GM10248 (cell line): ENCODE measurements at regions not wholly inside any gene's neighbourhood (a gene's known extent, or its start where the extent isn't known, plus 50 kb on each side); places are given as distances from the start of the nearest gene placed in this dataset.

ENCODE experiments used
- CTCF ChIA-PET: fragments of 300-600 bp; sonication (Branson Sonifier 250); formaldehyde crosslinking; extraction: SDS; loops from one replicate; lab custom pipeline; 2021; ENCODE audit warnings: antibody characterized with exemption; lab: Yijun Ruan, JAX
- POLR2A ChIA-PET: fragments of 350-650 bp; sonication (Branson Sonifier 250); formaldehyde crosslinking; extraction: SDS; loops from one replicate; lab custom pipeline; 2020; ENCODE audit warnings: antibody characterized with exemption; lab: Yijun Ruan, JAX
- DNase-seq: peaks from one replicate; pipeline ENCODE4 v3.0.0; 2012; ENCODE audit errors: extremely low spot score
- CTCF ChIP-seq: IDR thresholded peaks from 2 replicates; pipeline ENCODE4 v1.5.1; 2012; ENCODE audit warnings: mild to moderate bottlenecking, low read depth; ENCODE audit errors: extremely low read depth, missing control alignments, control extremely low read depth

GRCh38 chr4:72860766-72861165 lies 208.8 kb downstream of the COX18 start:
- no peak for DNase-seq
- ChIA-PET POLR2A (no interaction called here), CTCF (no interaction called here)
- no peak for TF ChIP-seq CTCF

DNA sequence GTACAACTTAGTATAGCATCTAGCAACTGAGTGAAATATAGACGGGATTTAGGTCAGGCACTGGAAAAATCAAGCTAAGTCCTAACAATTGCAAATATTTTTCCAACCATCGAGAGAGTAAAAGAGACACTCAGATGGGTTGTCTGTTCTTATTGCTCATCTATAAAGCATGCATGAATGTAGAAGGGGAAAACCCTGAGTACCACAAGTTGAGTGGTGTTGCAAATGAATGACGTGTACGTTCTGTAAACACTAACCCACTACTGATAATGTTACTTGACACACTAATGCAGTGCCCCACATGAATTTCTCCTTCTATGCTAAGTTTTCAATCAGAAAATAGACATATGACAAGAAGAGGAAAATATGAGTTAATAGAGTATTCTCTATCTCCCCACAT lies 211.2 kb downstream of the COX18 start:
- ChIA-PET CTCF (no interaction called here), POLR2A (no interaction called here)
- TF ChIP-seq CTCF = no peak
- DNase-seq = no peak

DNA sequence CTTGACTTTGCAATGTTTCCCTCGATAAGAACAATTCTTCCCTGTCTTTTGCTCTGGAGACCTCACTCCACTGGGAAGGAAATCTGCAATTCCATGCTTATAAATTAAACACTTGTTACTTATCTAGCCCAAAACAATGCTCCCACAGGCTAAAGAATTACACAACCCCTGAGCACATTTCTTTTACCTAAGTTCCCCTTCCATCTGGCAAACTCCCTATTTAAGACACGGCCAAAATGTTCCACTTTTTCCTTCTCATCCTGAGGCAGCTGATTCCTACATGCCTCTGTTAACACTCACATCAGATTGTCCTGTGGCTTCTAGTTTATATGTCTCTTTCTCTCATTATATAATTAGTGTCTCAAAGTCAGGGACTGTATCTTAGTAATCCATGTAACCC lies 211.7 kb downstream of the COX18 start:
- POLR2A ChIA-PET = no interaction called here
- no peak for DNase-seq
- CTCF ChIA-PET = no interaction called here
- no peak for TF ChIP-seq CTCF

DNA sequence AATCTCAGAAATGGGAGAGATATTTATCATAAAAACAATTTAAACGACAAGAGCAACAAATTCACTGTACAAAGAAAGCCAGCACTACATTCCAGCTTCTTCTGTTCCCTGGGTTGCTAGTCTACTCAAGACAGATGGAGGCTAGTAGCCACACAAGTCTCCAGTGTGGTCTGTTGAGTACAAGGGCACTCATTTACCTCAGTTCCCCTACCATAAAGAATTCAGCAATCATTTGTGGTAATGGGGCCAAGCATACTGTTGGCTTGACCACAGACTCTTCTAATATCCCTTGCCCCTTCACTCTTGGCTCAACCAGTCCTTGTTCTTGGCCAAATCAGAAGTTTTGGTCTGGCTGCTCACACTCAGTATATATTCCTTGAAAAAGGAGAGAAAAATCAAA lies 212.3 kb downstream of the COX18 start:
- no peak for TF ChIP-seq CTCF
- no peak for DNase-seq
- ChIA-PET POLR2A (no interaction called here), CTCF (no interaction called here)

DNA sequence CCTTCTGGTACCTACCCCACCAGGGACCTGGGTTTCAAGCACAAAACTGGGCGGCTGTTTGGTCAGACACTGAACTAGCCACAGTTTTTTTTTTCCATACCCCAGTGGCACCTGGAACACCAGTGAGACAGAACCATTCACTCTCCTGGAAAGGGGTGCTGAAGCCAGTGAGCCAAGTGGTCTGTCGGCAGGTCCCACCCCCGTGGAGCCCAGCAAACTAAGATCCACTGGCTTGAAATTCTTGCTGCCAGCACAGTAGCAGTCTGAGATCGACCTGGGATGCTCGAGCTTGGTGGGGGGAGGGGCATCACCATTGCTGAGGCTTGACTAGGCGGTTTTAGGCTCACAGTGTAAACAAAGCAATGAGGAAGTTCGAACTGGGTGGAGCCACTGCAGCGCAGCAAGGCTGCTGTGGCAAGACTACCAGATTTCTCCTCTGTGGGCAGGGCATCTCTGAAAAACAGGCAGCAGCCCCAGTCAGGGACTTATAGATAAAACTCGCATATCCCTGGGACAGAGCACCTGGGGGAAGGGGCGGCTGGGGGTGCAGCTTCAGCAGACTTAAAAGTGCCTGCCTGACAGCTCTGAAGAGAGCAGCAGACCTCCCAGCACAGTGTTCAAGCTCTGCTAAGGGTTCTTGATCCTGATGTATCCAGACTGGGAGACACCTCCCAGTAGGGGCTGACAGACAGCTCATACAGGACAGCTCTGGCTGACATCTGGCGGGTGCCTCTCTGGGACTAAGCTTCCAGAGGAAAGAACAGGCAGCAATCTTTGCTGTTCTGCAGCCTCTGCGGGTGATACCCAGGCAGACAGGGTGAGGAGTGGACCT lies 223.0 kb downstream of the COX18 start:
- no peak for DNase-seq
- CTCF ChIA-PET = interaction anchor here (1.0 kb wide), 1 partner anchor 17 kb away, joined by 3 read pairs; no protein-coding TSS in a partner anchor
- no peak for TF ChIP-seq CTCF
- POLR2A ChIA-PET = no interaction called here

GRCh38 chr4:72843466-72843865 lies 226.1 kb downstream of the COX18 start:
- no peak for DNase-seq
- no peak for TF ChIP-seq CTCF
- POLR2A ChIA-PET = no interaction called here
- CTCF ChIA-PET = no interaction called here
